EH (cell line): ENCODE measurements at regions not wholly inside any gene's neighbourhood (a gene's known extent, or its start where the extent isn't known, plus 50 kb on each side); places are given as distances from the start of the nearest gene placed in this dataset.
"Not testable (repeated sequence)": the region's sequence is repeated elsewhere in the genome, so short reads cannot be mapped to it uniquely, and the experiment has no call there.

Experiments used
- DNase-seq: peaks from one replicate; pipeline ENCODE4 v3.0.0-alpha.2; 2015; ENCODE audit warnings: low read depth

DNA sequence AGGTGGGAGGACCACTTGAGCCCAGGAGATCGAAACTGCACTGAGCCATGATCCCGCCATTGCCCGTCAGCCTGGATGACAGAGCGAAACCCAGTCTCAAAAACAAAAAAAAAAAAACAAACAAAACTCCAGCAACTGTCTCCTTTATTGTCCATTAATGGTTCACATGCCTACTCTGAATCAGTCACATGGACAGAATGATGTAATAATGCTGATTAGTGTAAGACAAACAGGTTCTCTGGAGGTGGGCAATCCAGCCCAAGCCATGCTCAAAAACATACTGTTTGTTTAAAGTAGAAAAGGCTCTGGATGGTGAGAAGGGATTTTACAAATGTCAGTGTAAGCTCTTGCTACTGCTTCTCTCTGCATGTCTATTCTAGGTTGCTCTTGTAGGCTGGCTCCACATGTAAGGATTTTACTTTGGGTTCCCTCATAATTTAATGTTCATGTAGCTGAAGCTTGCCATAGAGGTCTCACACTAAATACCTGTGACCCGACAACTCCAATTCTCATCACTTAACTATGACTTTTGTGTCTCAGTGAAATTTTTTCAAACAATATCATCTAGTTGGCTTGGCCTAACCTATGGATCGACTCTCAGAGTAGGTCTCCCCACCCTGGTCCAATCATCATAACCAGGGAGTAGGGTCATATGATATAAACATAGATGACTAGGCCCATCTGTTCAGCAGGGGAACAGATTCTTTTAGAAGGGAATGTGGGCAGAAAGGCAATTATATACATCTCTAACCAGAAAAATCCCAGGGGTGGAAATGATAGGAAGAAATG is 83.9 kb upstream of the SLC39A10 start:
- DNase-seq, result peak; percentile 13

DNA sequence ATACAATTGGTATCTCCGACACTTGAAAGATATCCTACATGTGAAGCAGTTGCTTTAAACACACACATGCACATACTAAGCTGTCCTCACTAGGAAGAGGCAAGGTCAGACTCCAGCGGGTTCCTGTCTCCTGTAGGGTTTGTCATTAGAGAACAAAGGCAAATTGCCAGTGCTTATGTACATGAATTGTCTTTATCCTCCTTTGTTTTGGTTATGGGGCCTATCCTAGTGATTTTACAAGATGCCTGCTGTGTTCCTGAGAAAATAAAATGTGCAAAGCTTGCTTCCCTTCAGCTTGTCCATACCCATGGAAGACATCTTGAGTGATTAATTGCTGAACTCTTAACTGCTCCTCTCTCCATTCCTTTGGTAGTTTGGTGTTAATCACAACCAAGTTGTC is 86.7 kb upstream of the SLC39A10 start:
- DNase-seq, result no peak

DNA sequence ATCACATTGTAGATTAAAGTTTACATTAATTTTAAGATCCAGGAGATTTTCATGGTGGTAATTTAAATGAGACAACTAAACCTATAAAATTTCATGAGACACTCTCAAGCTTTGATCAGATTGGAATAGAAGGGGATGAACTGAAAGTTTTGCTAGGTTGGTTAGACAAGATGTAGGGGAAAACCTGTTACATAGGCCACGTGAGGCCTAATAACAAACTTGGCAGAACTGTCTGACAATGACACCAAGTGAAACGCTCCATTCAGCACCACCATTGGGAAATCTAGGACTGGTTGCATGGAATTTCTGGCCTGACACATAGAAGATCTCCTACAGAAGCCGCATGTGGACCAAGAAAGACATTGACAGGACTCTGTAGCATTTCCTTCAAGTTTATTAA is 87.8 kb upstream of the SLC39A10 start:
- DNase-seq, result no peak

DNA sequence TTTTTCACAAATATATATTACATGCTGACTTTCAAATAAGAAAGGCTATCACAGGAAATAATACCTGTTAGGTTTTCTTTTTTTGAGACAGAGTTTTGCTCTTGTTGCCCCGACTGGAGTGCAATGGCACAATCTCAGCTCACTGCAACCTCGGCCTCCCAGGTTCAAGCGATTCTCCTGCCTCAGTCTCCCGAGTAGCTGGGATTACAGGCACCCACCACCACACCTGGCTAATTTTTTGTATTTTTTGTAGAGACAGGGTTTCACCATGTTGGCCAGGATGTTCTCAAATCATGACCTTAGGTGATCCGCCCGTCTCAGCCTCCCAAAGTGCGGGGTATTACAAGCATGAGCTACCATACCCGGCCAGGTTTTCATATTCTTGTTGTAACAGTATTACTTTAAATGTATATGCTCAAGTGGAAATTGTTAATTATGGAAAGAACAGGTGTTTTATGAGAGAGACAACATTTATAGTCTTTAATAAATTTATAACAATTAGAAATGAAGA is 92.3 kb upstream of the SLC39A10 start:
- not testable (repeated sequence) for DNase-seq

DNA sequence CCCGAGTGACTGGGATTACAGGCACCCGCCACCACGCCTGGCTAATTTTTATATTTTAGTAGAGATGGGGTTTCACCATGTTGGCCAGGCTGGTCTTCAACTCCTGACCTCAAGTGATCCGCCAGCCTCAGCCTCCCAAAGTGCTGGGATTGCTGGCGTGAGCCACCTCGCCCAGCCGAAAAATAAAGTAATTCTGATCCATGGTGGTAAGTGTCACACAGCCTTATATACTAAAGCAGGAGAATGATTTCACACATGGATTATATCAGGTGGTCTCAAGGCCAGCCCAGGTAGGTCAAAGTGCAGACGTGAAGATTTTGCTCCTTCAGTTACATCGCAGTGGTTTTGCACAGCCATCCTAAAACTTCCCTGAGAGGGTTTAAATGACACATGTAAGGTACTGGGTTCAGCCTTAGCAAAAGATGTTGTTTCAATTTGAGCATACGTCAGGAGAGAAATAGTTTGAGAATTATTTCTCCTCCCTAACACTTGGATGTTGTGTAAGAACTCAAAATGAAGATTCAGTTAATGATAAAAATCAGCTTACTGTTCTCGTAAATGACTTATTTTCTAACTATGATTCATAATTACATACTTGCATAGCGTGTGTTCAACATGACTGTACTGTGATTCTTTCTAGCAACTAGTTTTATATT is 93.0 kb upstream of the SLC39A10 start:
- peak; percentile 93 for DNase-seq

DNA sequence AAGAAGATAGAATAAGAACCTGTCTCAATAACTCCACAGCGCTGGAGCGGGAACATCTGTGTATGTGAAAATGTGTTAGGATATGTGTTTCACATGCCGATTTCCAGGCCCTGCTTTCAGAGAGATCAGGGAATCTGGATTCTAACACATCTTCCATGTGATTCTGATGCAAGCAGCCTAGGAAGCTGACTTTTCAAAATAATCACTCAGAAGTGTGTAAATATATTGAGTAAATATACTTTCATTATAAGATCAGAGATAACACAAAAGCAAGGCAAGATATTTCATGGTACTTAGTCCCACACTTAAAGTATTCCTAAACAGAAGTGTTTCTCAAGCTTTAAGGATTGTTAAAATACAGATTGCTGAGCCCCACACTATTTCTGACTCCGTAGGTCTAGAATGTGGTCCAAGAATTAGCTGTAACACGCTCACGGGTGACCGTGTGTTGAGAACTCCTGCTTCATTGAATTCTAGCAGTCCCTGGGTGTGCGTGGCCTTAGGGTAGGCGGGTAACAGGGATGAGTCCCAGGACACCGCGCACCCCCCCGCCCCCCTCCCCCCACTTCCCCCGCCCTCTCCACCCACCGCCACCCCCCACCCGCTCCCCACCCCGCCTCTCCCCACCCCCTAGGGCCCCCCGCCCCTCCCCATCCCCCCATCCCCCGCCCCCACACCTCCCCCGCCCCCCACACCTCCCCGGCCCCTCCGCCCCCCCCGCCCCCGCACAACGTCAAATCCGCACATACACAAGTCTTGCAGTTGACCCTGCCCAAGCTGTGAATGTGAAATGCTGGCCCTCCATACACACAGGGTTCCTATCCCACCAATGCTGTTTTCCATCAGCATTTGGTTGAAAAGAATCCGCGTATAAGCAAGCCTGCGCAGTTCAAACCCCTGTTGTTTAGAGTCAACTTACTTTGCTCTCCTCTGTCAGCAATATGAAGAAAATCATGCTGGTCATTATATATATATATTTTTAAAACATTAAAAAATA is 94.2 kb upstream of the SLC39A10 start:
- peak; percentile 70 for DNase-seq

DNA sequence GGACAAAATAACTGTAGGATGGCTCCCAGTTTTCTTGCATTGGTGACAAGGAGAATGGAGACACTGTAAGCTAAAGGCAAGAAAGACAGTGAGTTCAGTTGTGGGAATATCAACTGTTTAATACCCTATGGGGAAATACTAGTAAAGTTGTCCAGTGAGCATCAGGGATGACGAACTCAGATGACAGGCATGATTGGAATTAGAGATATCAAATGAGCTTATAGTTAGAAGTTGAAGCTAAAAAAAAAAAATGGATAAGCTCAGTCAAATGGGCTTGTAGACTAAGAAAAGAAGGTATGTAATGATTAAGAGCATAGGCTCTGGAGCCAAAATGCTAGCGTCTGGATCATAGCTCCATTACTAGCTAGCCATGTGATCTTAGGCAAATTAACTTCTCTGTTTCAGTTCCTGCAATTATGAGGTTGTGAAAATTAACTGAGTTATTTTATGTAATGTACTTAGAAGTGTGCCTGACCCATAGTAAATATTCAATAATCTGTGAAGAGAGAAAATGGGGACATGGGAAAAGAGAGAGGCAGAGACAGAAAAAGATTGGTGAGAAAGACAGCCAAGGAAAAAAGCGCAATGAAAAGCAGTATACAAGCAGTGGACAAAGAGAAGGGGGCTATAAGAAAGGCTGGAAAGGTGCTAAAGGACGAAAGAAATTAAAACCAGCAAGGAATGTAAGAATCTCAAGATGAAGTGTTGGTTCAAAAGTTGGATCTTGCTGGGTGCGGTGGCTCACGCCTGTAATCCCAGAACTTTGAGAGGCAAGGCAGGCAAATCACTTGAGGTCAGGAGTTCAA is 95.7 kb upstream of the SLC39A10 start:
- DNase-seq, result peak; percentile 98

DNA sequence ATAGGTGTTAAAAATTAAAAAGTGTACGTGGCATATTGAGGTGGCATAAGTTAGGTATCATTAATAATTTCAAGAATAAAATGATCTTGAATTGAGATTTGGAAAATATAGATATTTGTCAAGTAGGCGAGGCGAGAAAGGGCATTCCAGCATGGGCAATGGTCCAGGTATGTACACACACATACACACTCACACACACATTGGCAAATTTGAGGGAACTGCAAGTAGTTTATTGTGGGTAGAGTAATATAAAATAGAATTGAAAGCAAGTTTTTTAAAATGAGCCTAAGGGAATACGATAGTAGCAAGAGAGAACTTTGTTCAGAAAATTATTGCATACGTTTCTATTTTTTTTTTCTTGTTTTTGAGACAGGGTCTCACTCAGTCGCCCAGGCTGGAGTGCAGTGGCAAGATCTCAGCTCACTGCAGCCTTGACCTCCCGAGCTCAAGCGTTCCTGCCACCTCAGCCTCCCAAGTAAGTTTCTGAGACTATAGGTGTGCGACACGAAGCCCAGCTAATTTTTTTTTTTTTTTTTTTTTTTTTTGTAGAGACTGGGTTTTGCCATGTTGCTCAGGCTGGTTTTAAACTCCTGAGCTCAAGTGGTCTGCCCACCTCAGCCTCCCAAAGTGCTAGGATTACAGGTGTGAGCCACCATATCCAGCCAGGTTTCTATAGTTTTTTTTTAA is 96.7 kb upstream of the SLC39A10 start:
- DNase-seq, result no peak

DNA sequence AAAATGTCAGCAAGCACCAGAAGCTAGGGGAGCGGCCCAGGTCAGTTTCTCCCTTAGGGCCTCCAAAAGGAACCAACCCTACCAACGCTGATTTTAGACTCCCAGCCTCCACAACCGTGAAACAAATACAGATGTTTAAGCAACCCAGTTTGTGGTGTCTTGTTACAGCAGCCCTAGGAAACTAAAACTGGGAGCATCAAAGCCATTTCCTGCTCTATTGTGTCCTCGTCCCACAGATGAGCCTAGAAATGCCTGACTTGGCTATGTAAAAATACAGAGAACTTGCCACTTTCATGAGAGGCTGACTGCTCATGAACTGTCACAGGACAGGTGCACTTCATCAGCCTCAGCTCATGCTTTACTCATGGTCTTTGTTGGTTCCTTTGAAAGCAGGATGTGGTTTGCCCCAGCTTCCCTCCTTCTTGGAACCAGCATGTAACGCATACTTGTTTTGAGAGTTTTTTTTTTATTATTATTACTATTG is 97.6 kb upstream of the SLC39A10 start:
- DNase-seq, result peak; percentile 85

DNA sequence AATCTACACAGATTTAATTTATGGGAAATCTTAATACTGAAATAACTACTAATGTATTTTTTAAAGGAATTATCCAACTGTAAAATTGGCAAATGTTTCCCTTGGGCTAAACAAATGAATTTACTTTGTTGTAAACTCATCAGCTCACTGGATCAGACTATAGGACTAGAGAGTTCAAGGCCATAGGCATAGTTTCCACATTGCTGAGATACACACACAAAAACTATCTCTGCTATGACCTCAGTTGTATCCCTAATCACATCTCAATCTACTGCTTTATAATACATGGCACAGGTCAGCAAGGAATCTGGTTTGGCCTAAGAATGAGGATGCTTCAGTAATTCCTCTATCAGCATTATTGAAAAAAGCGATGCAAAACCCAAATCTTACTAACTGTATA is 101.1 kb upstream of the SLC39A10 start:
- DNase-seq, result no peak

DNA sequence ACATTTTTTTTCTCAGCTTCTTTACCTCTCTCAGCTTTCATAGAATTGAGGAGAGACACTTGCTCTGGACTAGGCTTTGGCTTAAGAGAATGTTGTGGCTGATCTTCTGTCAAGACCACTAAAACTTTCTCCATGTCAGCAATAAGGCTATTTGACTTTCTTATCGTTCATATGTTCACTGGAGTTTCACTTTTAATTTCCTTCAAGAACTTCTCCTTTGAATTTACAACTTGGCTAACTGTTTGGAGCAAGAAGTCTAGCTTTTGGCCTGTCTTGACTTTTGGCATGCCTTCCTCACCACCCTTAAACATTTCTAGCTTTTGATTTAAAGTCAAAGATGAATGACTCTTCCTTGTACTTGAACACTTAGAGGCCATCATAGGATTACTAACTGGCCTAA is 104.4 kb upstream of the SLC39A10 start:
- DNase-seq, result no peak

DNA sequence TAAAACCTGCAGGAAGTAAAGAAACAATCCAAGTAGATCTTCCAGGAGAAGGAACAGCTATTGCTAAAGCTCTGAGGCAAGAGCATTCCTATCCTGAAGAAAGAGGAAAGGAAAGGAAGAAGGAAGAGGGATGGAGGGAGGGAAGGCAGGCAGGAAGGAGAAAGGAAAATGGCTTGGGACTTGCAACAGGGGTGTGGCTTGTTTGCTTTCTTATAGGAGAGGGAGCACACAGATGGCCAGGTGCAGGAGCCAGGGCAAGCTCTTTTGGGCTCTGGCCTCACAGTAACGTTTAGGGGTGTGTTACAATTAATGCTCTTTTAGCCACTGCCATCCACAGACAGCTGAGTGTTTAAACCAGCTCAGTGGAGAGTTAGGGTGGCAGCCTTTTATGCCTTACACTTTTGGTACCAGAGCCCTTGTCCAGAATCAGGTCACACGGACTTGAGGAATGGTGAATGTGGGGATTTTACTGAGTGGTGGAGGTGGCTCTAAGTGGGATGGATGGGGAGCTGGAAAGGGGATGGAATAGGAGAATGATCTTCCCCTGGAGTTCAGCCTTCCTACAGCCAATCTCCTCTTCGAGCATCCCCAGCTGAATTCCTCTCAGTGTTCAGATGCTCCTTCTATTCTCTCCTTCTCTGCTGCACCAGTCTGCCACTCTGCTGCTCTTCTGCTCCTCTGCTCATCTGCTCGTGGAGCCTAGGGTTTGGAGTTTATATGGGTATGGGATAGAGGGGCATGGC is 108.7 kb upstream of the SLC39A10 start:
- no peak for DNase-seq

DNA sequence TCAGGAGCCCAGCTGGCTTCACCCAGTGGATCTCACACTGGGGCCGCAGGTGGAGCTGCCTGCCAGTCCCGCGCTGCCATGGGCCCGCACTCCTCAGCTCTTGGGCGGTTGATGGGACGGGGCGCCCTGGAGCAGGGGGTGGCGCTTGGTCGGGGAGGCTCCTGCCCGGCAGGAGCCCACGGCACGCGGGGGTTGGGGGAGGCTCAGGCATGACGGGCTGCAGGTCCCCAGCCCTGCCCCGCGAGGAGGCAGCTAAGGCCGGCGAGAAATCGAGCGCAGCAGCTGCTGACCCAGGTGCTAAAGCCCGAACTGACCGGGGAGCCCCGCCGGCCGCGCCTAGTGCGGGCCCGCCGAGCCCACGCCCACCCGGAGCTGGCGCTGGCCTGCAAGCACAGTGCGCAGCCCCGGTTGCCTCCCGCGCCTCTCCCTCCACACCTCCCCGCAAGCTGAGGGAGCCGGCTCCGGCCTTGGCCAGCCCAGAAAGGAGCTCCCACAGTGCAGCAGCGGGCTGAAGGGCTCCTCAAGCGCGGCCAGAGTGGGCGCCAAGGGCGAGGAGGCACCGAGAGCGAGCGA is 109.7 kb upstream of the SLC39A10 start:
- DNase-seq, result not testable (repeated sequence)

DNA sequence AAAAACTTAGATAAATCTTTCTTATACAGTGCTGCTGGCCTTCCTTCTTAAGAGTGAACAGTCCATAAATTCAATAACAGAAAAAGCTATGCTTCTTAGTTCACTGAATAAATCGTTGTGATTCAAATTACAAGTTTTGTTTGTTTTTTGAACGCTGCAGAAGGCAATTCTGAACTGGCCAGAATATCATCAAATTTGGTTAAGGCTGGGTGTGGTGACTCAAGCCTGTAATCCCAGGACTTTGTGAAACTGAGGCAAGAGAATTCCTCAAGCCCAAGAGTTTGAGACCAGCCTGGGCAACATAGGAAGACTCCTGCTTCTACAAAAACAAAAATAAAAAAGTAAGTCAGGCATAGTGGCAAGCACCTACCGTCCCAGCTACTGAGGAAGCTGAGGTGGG is 111.2 kb upstream of the SLC39A10 start:
- no peak for DNase-seq

DNA sequence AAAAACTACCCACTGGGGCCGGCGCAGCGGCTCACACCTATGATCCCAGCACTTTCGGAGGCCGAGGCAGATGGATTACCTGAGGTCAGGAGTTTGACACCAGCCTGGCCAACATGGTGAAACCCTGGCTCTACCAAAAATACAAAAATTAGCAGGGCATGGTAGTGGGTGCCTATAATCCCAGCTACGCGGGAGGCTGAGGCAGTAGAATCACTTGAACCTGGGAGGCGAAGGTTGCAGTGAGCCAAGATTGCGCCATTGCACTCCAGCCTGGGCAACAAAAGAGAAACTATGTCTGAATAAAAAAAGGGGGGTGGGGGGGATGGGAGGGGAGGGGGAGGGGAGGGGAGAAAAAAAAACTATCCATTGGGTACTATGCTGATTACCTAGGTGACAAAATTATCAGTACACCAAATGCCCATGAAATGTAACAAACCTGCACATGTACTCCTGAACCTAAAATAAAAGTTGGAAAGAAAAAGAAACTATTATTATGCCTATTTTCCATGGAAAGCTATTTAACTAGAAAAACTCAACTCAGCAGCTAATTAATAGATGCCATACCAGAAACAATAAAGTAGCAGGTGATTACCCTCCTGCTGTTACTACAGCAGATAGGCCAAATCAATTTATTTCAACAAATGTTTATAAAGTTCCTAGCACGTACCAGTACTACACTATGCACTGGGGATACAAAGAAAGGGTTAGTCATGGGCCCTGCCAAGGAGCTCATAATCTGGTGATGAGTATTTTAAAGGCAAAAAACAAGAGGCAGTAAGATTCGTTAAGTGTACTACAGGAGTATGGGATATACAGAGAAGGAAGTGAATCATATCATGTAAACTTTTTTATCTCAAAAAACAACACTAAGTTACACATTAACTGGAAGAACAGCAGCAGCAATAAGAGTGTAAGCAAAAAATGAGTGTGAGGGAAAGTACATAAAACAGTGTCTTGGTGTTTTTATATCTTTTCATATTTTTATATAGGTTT is 112.8 kb upstream of the SLC39A10 start:
- DNase-seq, result peak; percentile 86

DNA sequence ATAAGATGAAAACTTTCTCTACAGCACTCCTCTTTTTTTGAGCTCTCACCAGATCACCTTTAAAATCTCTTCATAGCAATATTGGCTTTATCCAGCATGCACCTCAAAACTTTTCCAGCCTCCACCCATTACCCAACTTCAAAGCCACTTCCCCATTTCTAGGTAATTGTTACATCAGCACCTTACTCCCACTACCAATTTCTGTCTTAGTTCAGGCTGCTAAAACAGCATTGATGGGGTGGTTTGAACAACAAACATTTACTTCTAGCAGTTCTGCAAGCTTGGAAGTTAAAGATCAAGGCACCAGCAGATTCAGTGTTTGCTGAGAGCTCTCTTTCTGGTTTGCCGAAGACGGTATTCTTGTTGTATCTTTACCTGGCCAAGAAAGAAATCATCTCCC is 114.0 kb upstream of the SLC39A10 start:
- DNase-seq, result no peak

DNA sequence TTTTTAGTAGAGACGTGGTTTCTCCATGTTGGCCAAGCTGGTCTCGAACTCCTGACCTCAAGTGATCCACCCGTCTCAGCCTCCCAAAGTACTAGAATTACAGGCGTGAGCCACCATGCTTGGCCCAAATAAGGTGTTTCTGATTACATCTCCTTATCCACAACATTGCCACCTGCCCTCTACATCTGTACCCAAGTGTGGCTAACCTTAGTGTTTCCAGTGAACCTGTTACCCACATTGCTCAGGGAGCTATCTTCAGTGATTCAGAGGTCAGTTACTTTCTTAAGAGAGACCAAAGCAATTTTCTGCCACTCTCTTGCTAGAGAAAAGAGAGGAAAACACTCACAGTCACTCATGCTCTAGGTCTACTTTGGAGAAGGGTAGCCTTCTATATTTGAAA is 115.0 kb upstream of the SLC39A10 start:
- no peak for DNase-seq

DNA sequence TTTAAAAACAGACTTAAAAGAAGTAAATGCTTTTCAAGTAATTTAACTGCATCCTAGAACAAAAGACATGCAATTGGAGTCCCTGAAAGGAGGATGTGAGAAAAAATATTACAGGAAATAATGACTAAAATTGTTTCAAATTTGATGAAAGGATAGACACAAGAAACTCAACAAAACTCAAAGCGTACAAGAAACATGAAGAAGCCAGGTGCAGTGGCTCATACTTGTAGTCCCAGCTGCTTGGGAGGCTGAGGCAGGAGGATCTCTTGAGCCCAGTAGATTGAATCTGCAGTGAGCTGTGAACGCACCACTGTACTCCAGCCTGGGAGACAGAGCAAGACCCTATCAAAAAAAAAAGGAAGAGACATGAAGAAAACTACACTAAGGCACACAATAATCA is 118.1 kb upstream of the SLC39A10 start:
- no peak for DNase-seq
